VCaP (cell line): ENCODE measurements at regions not wholly inside any gene's neighbourhood (a gene's known extent, or its start where the extent isn't known, plus 50 kb on each side); places are given as distances from the start of the nearest gene placed in this dataset.

Source experiments
- H3K27ac ChIP-seq: fragments of 450-650 bp; 2 replicates; pipeline ENCODE4 v1.5.1; 2017
- CTCF ChIP-seq: fragments of 450-650 bp; conservative IDR thresholded peaks from 2 replicates; pipeline ENCODE4 v1.5.1; 2017; ENCODE audit warnings: mild to moderate bottlenecking, moderate library complexity

GRCh38 chr2:31469648-31470047, 55.1 kb upstream of the XDH start:
- no peak overlapping the region for H3K27ac ChIP-seq

GRCh38 chr2:31467426-31467825, 52.9 kb upstream of the XDH start:
- peak overlapping the region; percentile 42 for H3K27ac ChIP-seq
- TF ChIP-seq CTCF = no peak

More at GRCh38 chr2:31469648-31470047, 55.1 kb upstream of the XDH start:
- TF ChIP-seq CTCF = no peak
